Neural cell (in vitro differentiated cells): ENCODE measurements at regions not wholly inside any gene's neighbourhood (a gene's known extent, or its start where the extent isn't known, plus 50 kb on each side); places are given as distances from the start of the nearest gene placed in this dataset.

Experiments used
- H2AFZ ChIP-seq: fragments of 200-600, 300-800 bp; sonication (generic), shearing (Covaris generic); 2 replicates; pipeline ENCODE4 v1.6.0; 2014; ENCODE audit warnings: low read depth, mild to moderate bottlenecking, antibody characterized with exemption, low read length, moderate library complexity
- H3F3A ChIP-seq: fragments of 200-600 bp; shearing (Covaris generic); 2 replicates; pipeline ENCODE4 v1.6.1; 2016; ENCODE audit warnings: mild to moderate bottlenecking, moderate library complexity, mixed read lengths, antibody characterized with exemption, low read length; ENCODE audit not compliant: insufficient read depth, poor library complexity, severe bottlenecking
- H3K27ac ChIP-seq: fragments of 200-600, 300-800 bp; sonication (generic), shearing (Covaris generic); 2 replicates; pipeline ENCODE4 v1.5.1; 2014; ENCODE audit warnings: mild to moderate bottlenecking, low read length, moderate library complexity
- H3K27me3 ChIP-seq: fragments of 300-800, 200-600 bp; sonication (generic), shearing (Covaris generic); 2 replicates; pipeline ENCODE4 v1.6.0; 2014; ENCODE audit warnings: mild to moderate bottlenecking, low read depth, low read length, moderate library complexity; ENCODE audit not compliant: insufficient read depth
- H3K36me3 ChIP-seq: fragments of 300-800, 200-600 bp; sonication (generic), shearing (Covaris generic); 2 replicates; pipeline ENCODE4 v1.5.1; 2014; ENCODE audit warnings: mild to moderate bottlenecking, antibody characterized with exemption, low read length, moderate library complexity; ENCODE audit not compliant: insufficient read depth
- H3K4me2 ChIP-seq: fragments of 300-800, 200-600 bp; sonication (generic), shearing (Covaris generic); 2 replicates; pipeline ENCODE4 v1.6.0; 2014; ENCODE audit warnings: mild to moderate bottlenecking, low read length
- H3K4me3 ChIP-seq: fragments of 300-800, 200-600 bp; sonication (generic), shearing (Covaris generic); 2 replicates; pipeline ENCODE4 v1.5.1; 2014; ENCODE audit warnings: mild to moderate bottlenecking, low read length, moderate library complexity
- H3K79me2 ChIP-seq: fragments of 200-600 bp; shearing (Covaris generic); replicated peaks from 2 replicates; pipeline ENCODE4 v1.6.0; 2014; ENCODE audit warnings: mild to moderate bottlenecking, low read length, moderate library complexity; ENCODE audit not compliant: insufficient read depth
- H3K9ac ChIP-seq: fragments of 300-800, 200-600 bp; sonication (generic), shearing (Covaris generic); 2 replicates; pipeline ENCODE4 v1.6.1; 2016; ENCODE audit warnings: mild to moderate bottlenecking, low read length, mixed read lengths
- H3K9me2 ChIP-seq: fragments of 200-600 bp; shearing (Covaris generic); 2 replicates; pipeline ENCODE4 v1.6.1; 2016; ENCODE audit warnings: mild to moderate bottlenecking, low read length, mixed read lengths; ENCODE audit not compliant: insufficient read depth
- H3K9me3 ChIP-seq: fragments of 200-600, 300-800 bp; sonication (generic), shearing (Covaris generic); 2 replicates; pipeline ENCODE4 v1.6.1; 2016; ENCODE audit warnings: mild to moderate bottlenecking, mixed run types, low read length, moderate library complexity, mixed read lengths
- H4K20me1 ChIP-seq: fragments of 200-600 bp; shearing (Covaris generic); 2 replicates; pipeline ENCODE4 v1.6.1; 2016; ENCODE audit warnings: mild to moderate bottlenecking, mixed run types; ENCODE audit not compliant: insufficient read depth
- EP300 ChIP-seq: fragments of 450-650 bp; conservative IDR thresholded peaks from 2 replicates; pipeline ENCODE4 v1.6.1; 2014; ENCODE audit warnings: antibody characterized with exemption, mild to moderate bottlenecking, moderate library complexity; ENCODE audit not compliant: poor library complexity, severe bottlenecking
- EZH2 ChIP-seq: fragments of 200-600, 300-800 bp; shearing (Covaris generic), sonication (generic); IDR thresholded peaks from 2 replicates; pipeline ENCODE4 v1.6.1; 2014; ENCODE audit warnings: antibody characterized with exemption, low read length, borderline replicate concordance, mild to moderate bottlenecking; ENCODE audit not compliant: insufficient read depth, poor library complexity, severe bottlenecking
- MXI1 ChIP-seq: fragments of 450-650 bp; conservative IDR thresholded peaks from 2 replicates; pipeline ENCODE4 v1.6.1; 2014; ENCODE audit warnings: antibody characterized with exemption, mild to moderate bottlenecking; ENCODE audit not compliant: poor library complexity, severe bottlenecking
- POLR2AphosphoS5 ChIP-seq: IDR thresholded peaks from 2 replicates; pipeline ENCODE4 v1.6.1; 2012
- RAD21 ChIP-seq: fragments of 450-650 bp; conservative IDR thresholded peaks from 2 replicates; pipeline ENCODE4 v1.6.1; 2014; ENCODE audit warnings: antibody characterized with exemption, mild to moderate bottlenecking, moderate library complexity
- REST ChIP-seq: IDR thresholded peaks from 2 replicates; pipeline ENCODE4 v1.6.1; 2012; ENCODE audit warnings: borderline replicate concordance
- SMC3 ChIP-seq: fragments of 450-650 bp; conservative IDR thresholded peaks from 2 replicates; pipeline ENCODE4 v1.6.1; 2014; ENCODE audit warnings: antibody characterized with exemption, mild to moderate bottlenecking, moderate library complexity; ENCODE audit not compliant: poor library complexity
- TAF1 ChIP-seq: IDR thresholded peaks from 2 replicates; pipeline ENCODE4 v1.6.1; 2012; ENCODE audit warnings: low read depth
- TF ChIP-seq, protein P1 (sequence below): fragments of 450-650 bp; IDR thresholded peaks from 2 replicates; pipeline ENCODE4 v1.5.1; 2014; ENCODE audit warnings: antibody characterized with exemption, mild to moderate bottlenecking, moderate library complexity; ENCODE audit not compliant: poor library complexity, severe bottlenecking

DNA sequence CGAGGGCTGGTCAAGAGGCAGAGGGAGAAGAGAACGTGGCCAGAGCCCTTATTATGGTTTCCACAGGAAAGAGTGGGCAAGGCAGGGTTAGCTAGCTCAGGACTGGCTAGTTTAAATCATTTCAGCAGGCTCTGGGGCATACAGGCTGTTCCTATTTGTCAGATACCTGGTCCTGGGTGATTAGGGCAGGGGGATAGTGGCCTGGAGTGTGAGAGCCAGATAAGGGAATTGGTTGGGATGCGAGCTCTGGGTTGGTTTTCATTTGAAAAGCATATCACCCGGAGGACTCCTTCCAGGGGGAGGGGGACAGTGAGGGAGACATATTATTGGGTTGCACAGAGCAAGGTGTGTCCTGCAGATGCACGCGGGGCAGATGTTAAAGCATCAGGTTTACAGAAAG is 75.3 kb upstream of the CLDN10 start:
- no peaks in the 10 kb centered on the region for H3F3A ChIP-seq
- H3K79me2 ChIP-seq = no peaks in the 10 kb centered on the region
- no peak overlapping the region for H3K27ac ChIP-seq
- H3K9me2 ChIP-seq = no peaks in the 10 kb centered on the region
- TF ChIP-seq TAF1 = no peak
- no peak for TF ChIP-seq REST
- TF ChIP-seq EZH2 = no peak
- no peak for TF ChIP-seq RAD21
- TF ChIP-seq EP300 = no peak
- no peak for TF ChIP-seq SMC3
- TF ChIP-seq, protein P1, sequence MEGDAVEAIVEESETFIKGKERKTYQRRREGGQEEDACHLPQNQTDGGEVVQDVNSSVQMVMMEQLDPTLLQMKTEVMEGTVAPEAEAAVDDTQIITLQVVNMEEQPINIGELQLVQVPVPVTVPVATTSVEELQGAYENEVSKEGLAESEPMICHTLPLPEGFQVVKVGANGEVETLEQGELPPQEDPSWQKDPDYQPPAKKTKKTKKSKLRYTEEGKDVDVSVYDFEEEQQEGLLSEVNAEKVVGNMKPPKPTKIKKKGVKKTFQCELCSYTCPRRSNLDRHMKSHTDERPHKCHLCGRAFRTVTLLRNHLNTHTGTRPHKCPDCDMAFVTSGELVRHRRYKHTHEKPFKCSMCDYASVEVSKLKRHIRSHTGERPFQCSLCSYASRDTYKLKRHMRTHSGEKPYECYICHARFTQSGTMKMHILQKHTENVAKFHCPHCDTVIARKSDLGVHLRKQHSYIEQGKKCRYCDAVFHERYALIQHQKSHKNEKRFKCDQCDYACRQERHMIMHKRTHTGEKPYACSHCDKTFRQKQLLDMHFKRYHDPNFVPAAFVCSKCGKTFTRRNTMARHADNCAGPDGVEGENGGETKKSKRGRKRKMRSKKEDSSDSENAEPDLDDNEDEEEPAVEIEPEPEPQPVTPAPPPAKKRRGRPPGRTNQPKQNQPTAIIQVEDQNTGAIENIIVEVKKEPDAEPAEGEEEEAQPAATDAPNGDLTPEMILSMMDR = no peak
- TF ChIP-seq POLR2AphosphoS5 = no peak
- TF ChIP-seq MXI1 = no peak
- no peaks in the 10 kb centered on the region for H4K20me1 ChIP-seq
- no peak overlapping the region for H3K4me2 ChIP-seq
- H3K36me3 ChIP-seq = no peaks in the 10 kb centered on the region
- H2AFZ ChIP-seq = no peak overlapping the region
- H3K27me3 ChIP-seq = no peaks in the 10 kb centered on the region
- no peak overlapping the region for H3K4me3 ChIP-seq
- H3K9ac ChIP-seq = no peak overlapping the region
- H3K9me3 ChIP-seq = no peaks in the 10 kb centered on the region

DNA sequence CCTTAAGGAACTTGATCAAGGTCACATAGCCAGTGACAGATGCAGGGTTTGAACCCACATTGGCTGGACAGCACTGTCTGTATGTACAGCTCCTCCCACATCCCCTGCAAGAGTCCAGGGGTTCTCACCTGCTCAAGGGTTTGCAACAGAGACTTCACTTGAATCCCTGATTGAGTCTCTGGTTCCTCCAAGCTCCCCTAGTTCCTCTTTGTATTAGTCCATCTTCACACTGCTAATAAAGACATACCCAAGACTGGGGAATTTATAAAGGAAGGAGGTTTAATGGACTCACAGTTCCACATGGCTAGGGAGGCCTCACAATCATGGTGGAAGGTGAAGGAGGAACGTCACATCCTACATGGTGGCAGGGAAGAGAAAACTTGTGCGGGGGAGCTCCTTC is 72.8 kb upstream of the CLDN10 start:
- Histone ChIP-seq H3K79me2 (no peaks in the 10 kb centered on the region), H3K36me3 (no peaks in the 10 kb centered on the region), H3K27me3 (no peaks in the 10 kb centered on the region), H3K4me2 (no peak overlapping the region), H2AFZ (no peak overlapping the region), H3K9me2 (no peaks in the 10 kb centered on the region), H3K27ac (no peak overlapping the region), H3K9me3 (no peaks in the 10 kb centered on the region), H3K9ac (no peak overlapping the region), H3F3A (no peaks in the 10 kb centered on the region), H3K4me3 (no peak overlapping the region), H4K20me1 (no peaks in the 10 kb centered on the region)
- TF ChIP-seq EP300 = no peak
- no peak for TF ChIP-seq REST
- TF ChIP-seq TAF1 = no peak
- TF ChIP-seq, protein P1 = no peak
